ENCODE measurements at regions not wholly inside any gene's neighbourhood (a gene's known extent, or its start where the extent isn't known, plus 50 kb on each side); places are given as distances from the start of the nearest gene placed in this dataset.

GRCh38 chr9:21695874-21696341 is 106.5 kb upstream of the MTAP start:
- no peak for TF ChIP-seq CTCF (IDR thresholded peaks at IDR 0.05; ENCODE audit: borderline replicate concordance, control extremely low read depth, extremely low read depth, insufficient read depth, missing control alignments)
- in situ Hi-C loops (cut with MboI; ENCODE audit: low sequenced_read_pairs, unreplicated experiment): no loop called here
- no peak for DNase-seq (ENCODE audit: low spot score)

GRCh38 chr9:21696411-21696871 is 106.0 kb upstream of the MTAP start:
- peak; percentile 16 for DNase-seq (ENCODE audit: low spot score)
- TF ChIP-seq CTCF (IDR thresholded peaks at IDR 0.05; ENCODE audit: borderline replicate concordance, control extremely low read depth, extremely low read depth, insufficient read depth, missing control alignments): no peak
- in situ Hi-C loops (cut with MboI; ENCODE audit: low sequenced_read_pairs, unreplicated experiment): no loop called here

- no peak for TF ChIP-seq CTCF (IDR thresholded peaks at IDR 0.05; ENCODE audit: borderline replicate concordance, control extremely low read depth, extremely low read depth, insufficient read depth, missing control alignments)
- in situ Hi-C loops (cut with MboI; ENCODE audit: low sequenced_read_pairs, unreplicated experiment): no loop called here
- DNase-seq (ENCODE audit: low spot score): no peak
Observed at GRCh38 chr9:21708260-21708711, 94.2 kb upstream of the MTAP start.

- TF ChIP-seq CTCF (IDR thresholded peaks at IDR 0.05; ENCODE audit: borderline replicate concordance, control extremely low read depth, extremely low read depth, insufficient read depth, missing control alignments): no peak
- DNase-seq (ENCODE audit: low spot score): no peak
- in situ Hi-C loops (cut with MboI; ENCODE audit: low sequenced_read_pairs, unreplicated experiment): no loop called here
Observed at GRCh38 chr9:21708856-21709255, 93.6 kb upstream of the MTAP start.

GRCh38 chr9:21709464-21710058 is 92.9 kb upstream of the MTAP start:
- peak; percentile 20 for DNase-seq (ENCODE audit: low spot score)
- in situ Hi-C loops (cut with MboI; ENCODE audit: low sequenced_read_pairs, unreplicated experiment): loop anchor here (5.0 kb wide), 1 partner anchor 83 kb away; no protein-coding TSS in a partner anchor
- TF ChIP-seq CTCF (IDR thresholded peaks at IDR 0.05; ENCODE audit: borderline replicate concordance, control extremely low read depth, extremely low read depth, insufficient read depth, missing control alignments): peak; percentile 75

- in situ Hi-C loops (cut with MboI; ENCODE audit: low sequenced_read_pairs, unreplicated experiment): loop anchor here (5.0 kb wide), 1 partner anchor 82 kb away; no protein-coding TSS in a partner anchor
- DNase-seq (ENCODE audit: low spot score): no peak
- TF ChIP-seq CTCF (IDR thresholded peaks at IDR 0.05; ENCODE audit: borderline replicate concordance, control extremely low read depth, extremely low read depth, insufficient read depth, missing control alignments): no peak
Observed at GRCh38 chr9:21710548-21711191, 91.8 kb upstream of the MTAP start.
